Ishikawa (cell line): ENCODE measurements at regions not wholly inside any gene's neighbourhood (a gene's known extent, or its start where the extent isn't known, plus 50 kb on each side); places are given as distances from the start of the nearest gene placed in this dataset.

Source experiments
- CEBPB ChIP-seq: IDR thresholded peaks from 2 replicates; pipeline ENCODE4 v1.6.1; 2012
- CREB1 ChIP-seq: IDR thresholded peaks from 2 replicates; pipeline ENCODE4 v1.6.1; 2012; ENCODE audit warnings: low read depth
- EGR1 ChIP-seq: IDR thresholded peaks from 2 replicates; pipeline ENCODE4 v1.6.1; 2012
- EP300 ChIP-seq: IDR thresholded peaks from 2 replicates; pipeline ENCODE4 v1.6.1; 2012; ENCODE audit warnings: borderline replicate concordance
- FOXM1 ChIP-seq: IDR thresholded peaks from 2 replicates; pipeline ENCODE4 v1.6.1; 2012; ENCODE audit warnings: low read depth, borderline replicate concordance
- MAX ChIP-seq: IDR thresholded peaks from 2 replicates; pipeline ENCODE4 v1.6.1; 2012
- NFIC ChIP-seq: IDR thresholded peaks from 2 replicates; pipeline ENCODE4 v1.6.1; 2012
- RAD21 ChIP-seq: IDR thresholded peaks from 2 replicates; pipeline ENCODE4 v1.6.1; 2012; ENCODE audit warnings: low read depth
- TAF1 ChIP-seq: IDR thresholded peaks from 2 replicates; pipeline ENCODE4 v1.6.1; 2012; ENCODE audit warnings: low read depth, mild to moderate bottlenecking
- TCF12 ChIP-seq: IDR thresholded peaks from 2 replicates; pipeline ENCODE4 v1.6.1; 2012; ENCODE audit warnings: low read depth
- TEAD4 ChIP-seq: IDR thresholded peaks from 2 replicates; pipeline ENCODE4 v1.6.1; 2012
- YY1 ChIP-seq: IDR thresholded peaks from 2 replicates; pipeline ENCODE4 v1.6.1; 2012; ENCODE audit warnings: low read depth
- ZBTB7A ChIP-seq: IDR thresholded peaks from 2 replicates; pipeline ENCODE4 v1.6.1; 2012; ENCODE audit warnings: low read depth
- TF ChIP-seq, protein P1 (sequence below): IDR thresholded peaks from 2 replicates; pipeline ENCODE4 v1.6.1; 2012
- TF ChIP-seq, protein P2 (sequence below): IDR thresholded peaks from 2 replicates; pipeline ENCODE4 v1.6.1; 2012; ENCODE audit warnings: low read depth, mild to moderate bottlenecking

GRCh38 chr2:22518641-22519040, 866.3 kb upstream of the KLHL29 start:
- TF ChIP-seq, protein P1, sequence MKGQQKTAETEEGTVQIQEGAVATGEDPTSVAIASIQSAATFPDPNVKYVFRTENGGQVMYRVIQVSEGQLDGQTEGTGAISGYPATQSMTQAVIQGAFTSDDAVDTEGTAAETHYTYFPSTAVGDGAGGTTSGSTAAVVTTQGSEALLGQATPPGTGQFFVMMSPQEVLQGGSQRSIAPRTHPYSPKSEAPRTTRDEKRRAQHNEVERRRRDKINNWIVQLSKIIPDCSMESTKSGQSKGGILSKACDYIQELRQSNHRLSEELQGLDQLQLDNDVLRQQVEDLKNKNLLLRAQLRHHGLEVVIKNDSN = no peak
- no peak for TF ChIP-seq MAX
- TF ChIP-seq CREB1 = no peak
- no peak for TF ChIP-seq RAD21
- TF ChIP-seq YY1 = no peak
- no peak for TF ChIP-seq EGR1
- TF ChIP-seq, protein P2, sequence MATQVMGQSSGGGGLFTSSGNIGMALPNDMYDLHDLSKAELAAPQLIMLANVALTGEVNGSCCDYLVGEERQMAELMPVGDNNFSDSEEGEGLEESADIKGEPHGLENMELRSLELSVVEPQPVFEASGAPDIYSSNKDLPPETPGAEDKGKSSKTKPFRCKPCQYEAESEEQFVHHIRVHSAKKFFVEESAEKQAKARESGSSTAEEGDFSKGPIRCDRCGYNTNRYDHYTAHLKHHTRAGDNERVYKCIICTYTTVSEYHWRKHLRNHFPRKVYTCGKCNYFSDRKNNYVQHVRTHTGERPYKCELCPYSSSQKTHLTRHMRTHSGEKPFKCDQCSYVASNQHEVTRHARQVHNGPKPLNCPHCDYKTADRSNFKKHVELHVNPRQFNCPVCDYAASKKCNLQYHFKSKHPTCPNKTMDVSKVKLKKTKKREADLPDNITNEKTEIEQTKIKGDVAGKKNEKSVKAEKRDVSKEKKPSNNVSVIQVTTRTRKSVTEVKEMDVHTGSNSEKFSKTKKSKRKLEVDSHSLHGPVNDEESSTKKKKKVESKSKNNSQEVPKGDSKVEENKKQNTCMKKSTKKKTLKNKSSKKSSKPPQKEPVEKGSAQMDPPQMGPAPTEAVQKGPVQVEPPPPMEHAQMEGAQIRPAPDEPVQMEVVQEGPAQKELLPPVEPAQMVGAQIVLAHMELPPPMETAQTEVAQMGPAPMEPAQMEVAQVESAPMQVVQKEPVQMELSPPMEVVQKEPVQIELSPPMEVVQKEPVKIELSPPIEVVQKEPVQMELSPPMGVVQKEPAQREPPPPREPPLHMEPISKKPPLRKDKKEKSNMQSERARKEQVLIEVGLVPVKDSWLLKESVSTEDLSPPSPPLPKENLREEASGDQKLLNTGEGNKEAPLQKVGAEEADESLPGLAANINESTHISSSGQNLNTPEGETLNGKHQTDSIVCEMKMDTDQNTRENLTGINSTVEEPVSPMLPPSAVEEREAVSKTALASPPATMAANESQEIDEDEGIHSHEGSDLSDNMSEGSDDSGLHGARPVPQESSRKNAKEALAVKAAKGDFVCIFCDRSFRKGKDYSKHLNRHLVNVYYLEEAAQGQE = no peak
- no peak for TF ChIP-seq TCF12

DNA sequence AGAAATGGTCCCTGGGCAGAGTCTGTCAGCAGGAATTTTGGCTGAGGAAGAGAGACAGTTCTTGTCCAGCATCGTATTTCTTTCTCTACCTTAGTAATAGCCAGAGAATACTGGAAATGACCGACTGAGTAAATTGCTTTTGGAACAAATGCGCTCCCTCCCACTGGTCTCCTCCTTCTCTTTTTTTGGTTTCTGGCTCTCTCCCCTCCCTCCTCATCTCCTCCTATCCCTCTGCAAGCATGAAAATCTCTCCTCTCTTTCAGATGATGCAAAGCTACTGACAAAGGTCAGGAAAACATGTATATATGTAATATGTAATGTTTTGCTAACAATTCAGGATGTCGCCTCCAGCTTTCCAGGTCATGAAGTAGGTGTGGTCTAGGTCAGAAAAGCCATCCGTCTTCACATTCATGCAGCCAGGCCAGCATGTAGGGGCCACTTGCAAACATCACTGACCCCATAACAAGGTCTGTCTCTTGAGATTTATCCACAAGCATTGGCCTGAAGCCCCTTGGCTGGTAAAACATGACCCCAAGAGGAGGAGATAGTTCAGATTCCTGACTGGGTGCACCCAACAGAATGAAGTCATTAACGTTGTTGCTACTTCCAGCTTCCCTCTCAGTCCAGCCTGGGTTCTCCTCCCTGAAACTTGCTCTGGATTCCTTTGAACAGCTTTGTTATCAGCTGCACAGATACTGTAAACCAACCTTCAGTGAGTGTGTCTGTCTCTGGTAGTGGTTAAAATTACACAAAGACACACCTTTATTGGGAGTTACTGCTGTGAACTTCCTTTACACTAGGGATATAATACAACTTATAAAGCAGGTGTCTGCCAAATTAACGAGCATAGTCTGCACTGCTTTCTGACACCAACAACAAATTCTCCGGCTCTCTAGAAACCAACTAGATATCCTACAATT, 864.4 kb upstream of the KLHL29 start:
- no peak for TF ChIP-seq TAF1
- no peak for TF ChIP-seq NFIC
- TF ChIP-seq FOXM1 = no peak
- TF ChIP-seq EP300 = no peak
- no peak for TF ChIP-seq TEAD4
- TF ChIP-seq CREB1 = no peak
- no peak for TF ChIP-seq MAX
- no peak for TF ChIP-seq YY1
- TF ChIP-seq, protein P1 = no peak
- TF ChIP-seq RAD21 = no peak

- TF ChIP-seq ZBTB7A = no peak
- no peak for TF ChIP-seq EGR1
- no peak for TF ChIP-seq TCF12
- TF ChIP-seq TEAD4 = no peak
- TF ChIP-seq, protein P1 = no peak
- no peak for TF ChIP-seq NFIC
- no peak for TF ChIP-seq CEBPB
- no peak for TF ChIP-seq YY1
- TF ChIP-seq FOXM1 = no peak
- no peak for TF ChIP-seq MAX
- no peak for TF ChIP-seq TAF1
- TF ChIP-seq, protein P2 = no peak
- TF ChIP-seq CREB1 = no peak
These were observed 863.4 kb upstream of the KLHL29 start for GRCh38 chr2:22521620-22522019.

DNA sequence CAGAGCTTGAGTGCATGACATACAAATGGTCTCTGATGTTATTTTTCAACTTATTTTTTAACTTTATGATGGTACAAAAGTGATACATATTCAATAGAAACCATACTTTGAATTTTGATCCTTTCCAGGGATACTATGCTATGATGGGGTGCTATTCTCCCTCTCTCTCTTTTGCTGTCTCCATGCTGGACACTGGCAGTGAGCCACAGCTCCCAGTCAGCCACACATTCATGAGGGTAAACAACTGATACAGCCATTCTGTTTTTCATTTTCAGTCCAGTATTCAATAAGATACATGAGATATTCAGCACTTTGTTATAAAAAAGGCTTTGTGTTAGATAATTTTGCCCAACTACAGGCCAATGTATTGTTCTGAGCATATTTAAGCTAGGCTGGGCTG, 859.3 kb upstream of the KLHL29 start:
- TF ChIP-seq MAX = no peak
- no peak for TF ChIP-seq NFIC
- TF ChIP-seq TAF1 = no peak
- TF ChIP-seq EGR1 = no peak
- TF ChIP-seq ZBTB7A = no peak
- no peak for TF ChIP-seq CREB1
- no peak for TF ChIP-seq YY1
- TF ChIP-seq TEAD4 = no peak
- TF ChIP-seq, protein P2 = no peak
- TF ChIP-seq EP300 = no peak
- TF ChIP-seq RAD21 = no peak
- TF ChIP-seq, protein P1 = no peak
- no peak for TF ChIP-seq TCF12
- TF ChIP-seq FOXM1 = no peak
- no peak for TF ChIP-seq CEBPB
